ENCODE measurements at regions not wholly inside any gene's neighbourhood (a gene's known extent, or its start where the extent isn't known, plus 50 kb on each side); places are given as distances from the start of the nearest gene placed in this dataset.
"Not testable (repeated sequence)": the region's sequence is repeated elsewhere in the genome, so short reads cannot be mapped to it uniquely, and the experiment has no call there.

- Mint-ChIP-seq H3K9me3 (no peaks in the 10 kb centered on the region), H3K27me3 (no peaks in the 10 kb centered on the region), H3K27ac (no peak overlapping the region), H3K36me3 (no peaks in the 10 kb centered on the region), H3K4me1 (no peaks in the 10 kb centered on the region), H3K4me3 (no peak overlapping the region)
- ATAC-seq, result no peak
Measured at GRCh38 chr11:104695065-104695463, 203.2 kb downstream of the CASP12 start.

GRCh38 chr11:104694259-104695064, 203.8 kb downstream of the CASP12 start:
- ATAC-seq, result no peak
- no peaks in the 10 kb centered on the region for H3K27me3 Mint-ChIP-seq
- H3K36me3 Mint-ChIP-seq, result no peaks in the 10 kb centered on the region
- no peaks in the 10 kb centered on the region for H3K9me3 Mint-ChIP-seq
- no peaks in the 10 kb centered on the region for H3K4me1 Mint-ChIP-seq
- no peak overlapping the region for H3K27ac Mint-ChIP-seq
- no peak overlapping the region for H3K4me3 Mint-ChIP-seq

GRCh38 chr11:104692751-104693150, 205.5 kb downstream of the CASP12 start:
- ATAC-seq, result no peak
- no peak overlapping the region for H3K4me3 Mint-ChIP-seq
- H3K27me3 Mint-ChIP-seq, result no peaks in the 10 kb centered on the region
- no peak overlapping the region for H3K27ac Mint-ChIP-seq
- no peaks in the 10 kb centered on the region for H3K36me3 Mint-ChIP-seq
- H3K4me1 Mint-ChIP-seq, result no peaks in the 10 kb centered on the region
- no peaks in the 10 kb centered on the region for H3K9me3 Mint-ChIP-seq

GRCh38 chr11:104691129-104691528, 207.1 kb downstream of the CASP12 start:
- no peaks in the 10 kb centered on the region for H3K9me3 Mint-ChIP-seq
- no peaks in the 10 kb centered on the region for H3K36me3 Mint-ChIP-seq
- no peaks in the 10 kb centered on the region for H3K27me3 Mint-ChIP-seq
- no peak for ATAC-seq
- H3K4me3 Mint-ChIP-seq, result no peak overlapping the region
- H3K27ac Mint-ChIP-seq, result no peak overlapping the region
- no peaks in the 10 kb centered on the region for H3K4me1 Mint-ChIP-seq

GRCh38 chr11:104690241-104690640, 208.0 kb downstream of the CASP12 start:
- Mint-ChIP-seq H3K27me3 (no peaks in the 10 kb centered on the region), H3K27ac (no peak overlapping the region), H3K9me3 (no peaks in the 10 kb centered on the region), H3K4me1 (no peaks in the 10 kb centered on the region), H3K36me3 (no peaks in the 10 kb centered on the region), H3K4me3 (no peak overlapping the region)
- ATAC-seq, result no peak

- no peaks in the 10 kb centered on the region for H3K27me3 Mint-ChIP-seq
- H3K36me3 Mint-ChIP-seq, result no peaks in the 10 kb centered on the region
- no peak overlapping the region for H3K4me3 Mint-ChIP-seq
- no peaks in the 10 kb centered on the region for H3K9me3 Mint-ChIP-seq
- H3K27ac Mint-ChIP-seq, result no peak overlapping the region
- ATAC-seq, result no peak
- no peaks in the 10 kb centered on the region for H3K4me1 Mint-ChIP-seq
Measured at GRCh38 chr11:104688731-104689130, 209.5 kb downstream of the CASP12 start.

- Mint-ChIP-seq H3K36me3 (no peaks in the 10 kb centered on the region), H3K4me3 (no peak overlapping the region), H3K9me3 (no peaks in the 10 kb centered on the region), H3K4me1 (no peaks in the 10 kb centered on the region), H3K27me3 (no peaks in the 10 kb centered on the region), H3K27ac (no peak overlapping the region)
- ATAC-seq, result no peak
Measured at GRCh38 chr11:104682206-104682605, 216.1 kb downstream of the CASP12 start.

GRCh38 chr11:104679258-104679657, 219.0 kb downstream of the CASP12 start:
- no peaks in the 10 kb centered on the region for H3K36me3 Mint-ChIP-seq
- no peak overlapping the region for H3K27ac Mint-ChIP-seq
- no peaks in the 10 kb centered on the region for H3K27me3 Mint-ChIP-seq
- no peak for ATAC-seq
- H3K4me1 Mint-ChIP-seq, result no peaks in the 10 kb centered on the region
- H3K9me3 Mint-ChIP-seq, result peaks cover 4% of the 10 kb centered on the region
- no peak overlapping the region for H3K4me3 Mint-ChIP-seq

- H3K27ac Mint-ChIP-seq, result no peak overlapping the region
- H3K4me1 Mint-ChIP-seq, result no peaks in the 10 kb centered on the region
- H3K27me3 Mint-ChIP-seq, result no peaks in the 10 kb centered on the region
- H3K9me3 Mint-ChIP-seq, result peaks cover 4% of the 10 kb centered on the region
- no peak for ATAC-seq
- no peak overlapping the region for H3K4me3 Mint-ChIP-seq
- H3K36me3 Mint-ChIP-seq, result no peaks in the 10 kb centered on the region
Measured at GRCh38 chr11:104678408-104678807, 219.9 kb downstream of the CASP12 start.

- H3K27me3 Mint-ChIP-seq, H3K9me3 Mint-ChIP-seq, H3K4me3 Mint-ChIP-seq, H3K36me3 Mint-ChIP-seq, H3K4me1 Mint-ChIP-seq, ATAC-seq, H3K27ac Mint-ChIP-seq: not testable (repeated sequence)
Measured at GRCh38 chr11:104677069-104677468, 221.2 kb downstream of the CASP12 start.

- Mint-ChIP-seq H3K27me3 (no peaks in the 10 kb centered on the region), H3K36me3 (no peaks in the 10 kb centered on the region), H3K27ac (no peak overlapping the region), H3K9me3 (peaks cover 6% of the 10 kb centered on the region), H3K4me1 (no peaks in the 10 kb centered on the region), H3K4me3 (no peak overlapping the region)
- no peak for ATAC-seq
Measured at GRCh38 chr11:104672897-104673296, 225.4 kb downstream of the CASP12 start.

- Mint-ChIP-seq H3K27me3 (peaks cover 17% of the 10 kb centered on the region), H3K4me3 (no peak overlapping the region), H3K27ac (no peak overlapping the region), H3K4me1 (no peaks in the 10 kb centered on the region), H3K9me3 (peaks cover 2% of the 10 kb centered on the region), H3K36me3 (no peaks in the 10 kb centered on the region)
- no peak for ATAC-seq
Measured at GRCh38 chr11:104668797-104669463, 229.3 kb downstream of the CASP12 start.

GRCh38 chr11:104666624-104667023, 231.6 kb downstream of the CASP12 start:
- H3K4me3 Mint-ChIP-seq, result no peak overlapping the region
- H3K27me3 Mint-ChIP-seq, result peaks cover 17% of the 10 kb centered on the region
- H3K36me3 Mint-ChIP-seq, result no peaks in the 10 kb centered on the region
- no peaks in the 10 kb centered on the region for H3K4me1 Mint-ChIP-seq
- H3K27ac Mint-ChIP-seq, result no peak overlapping the region
- ATAC-seq, result no peak
- H3K9me3 Mint-ChIP-seq, result no peaks in the 10 kb centered on the region

- Mint-ChIP-seq H3K27ac (no peak overlapping the region), H3K9me3 (no peaks in the 10 kb centered on the region), H3K36me3 (no peaks in the 10 kb centered on the region), H3K27me3 (peaks cover 17% of the 10 kb centered on the region), H3K4me3 (no peak overlapping the region), H3K4me1 (no peaks in the 10 kb centered on the region)
- no peak for ATAC-seq
Measured at GRCh38 chr11:104665641-104666040, 232.6 kb downstream of the CASP12 start.

GRCh38 chr11:104663190-104664140, 234.8 kb downstream of the CASP12 start:
- H3K4me1 Mint-ChIP-seq, result no peaks in the 10 kb centered on the region
- H3K36me3 Mint-ChIP-seq, result no peaks in the 10 kb centered on the region
- H3K4me3 Mint-ChIP-seq, result no peak overlapping the region
- H3K9me3 Mint-ChIP-seq, result no peaks in the 10 kb centered on the region
- ATAC-seq, result no peak
- no peak overlapping the region for H3K27ac Mint-ChIP-seq
- H3K27me3 Mint-ChIP-seq, result peaks cover 17% of the 10 kb centered on the region

Data from stimulated activated memory B cell treated with anti-CD40 and anti-IgM and Interleukin-4, amounts not matched to agents 10 μg/mL and 1 μg/mL and 100 μg/mL, for 72 hours (primary cell).